ENCODE measurements at regions not wholly inside any gene's neighbourhood (a gene's known extent, or its start where the extent isn't known, plus 50 kb on each side); places are given as distances from the start of the nearest gene placed in this dataset.

DNA sequence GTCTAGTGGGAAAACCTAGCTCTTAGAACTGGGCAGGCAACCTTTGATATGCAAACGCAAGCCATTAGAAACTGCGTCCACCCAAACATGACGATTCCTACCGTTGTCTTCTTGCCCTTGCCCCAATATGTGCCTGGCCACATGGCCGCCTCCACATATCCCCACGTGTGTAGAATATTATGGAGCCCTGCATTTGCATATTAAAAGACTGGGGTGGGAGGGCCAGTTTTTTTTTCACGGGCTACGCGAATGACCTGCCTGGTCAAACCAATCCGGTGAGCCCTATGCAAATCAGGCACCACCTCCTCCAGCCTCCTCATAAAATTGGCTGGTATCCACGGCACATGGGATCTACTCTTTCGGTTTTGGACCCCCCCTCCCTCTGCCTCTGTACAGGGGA, 381.0 kb upstream of the RGMA start (continued):
- TF ChIP-seq, protein P1, sequence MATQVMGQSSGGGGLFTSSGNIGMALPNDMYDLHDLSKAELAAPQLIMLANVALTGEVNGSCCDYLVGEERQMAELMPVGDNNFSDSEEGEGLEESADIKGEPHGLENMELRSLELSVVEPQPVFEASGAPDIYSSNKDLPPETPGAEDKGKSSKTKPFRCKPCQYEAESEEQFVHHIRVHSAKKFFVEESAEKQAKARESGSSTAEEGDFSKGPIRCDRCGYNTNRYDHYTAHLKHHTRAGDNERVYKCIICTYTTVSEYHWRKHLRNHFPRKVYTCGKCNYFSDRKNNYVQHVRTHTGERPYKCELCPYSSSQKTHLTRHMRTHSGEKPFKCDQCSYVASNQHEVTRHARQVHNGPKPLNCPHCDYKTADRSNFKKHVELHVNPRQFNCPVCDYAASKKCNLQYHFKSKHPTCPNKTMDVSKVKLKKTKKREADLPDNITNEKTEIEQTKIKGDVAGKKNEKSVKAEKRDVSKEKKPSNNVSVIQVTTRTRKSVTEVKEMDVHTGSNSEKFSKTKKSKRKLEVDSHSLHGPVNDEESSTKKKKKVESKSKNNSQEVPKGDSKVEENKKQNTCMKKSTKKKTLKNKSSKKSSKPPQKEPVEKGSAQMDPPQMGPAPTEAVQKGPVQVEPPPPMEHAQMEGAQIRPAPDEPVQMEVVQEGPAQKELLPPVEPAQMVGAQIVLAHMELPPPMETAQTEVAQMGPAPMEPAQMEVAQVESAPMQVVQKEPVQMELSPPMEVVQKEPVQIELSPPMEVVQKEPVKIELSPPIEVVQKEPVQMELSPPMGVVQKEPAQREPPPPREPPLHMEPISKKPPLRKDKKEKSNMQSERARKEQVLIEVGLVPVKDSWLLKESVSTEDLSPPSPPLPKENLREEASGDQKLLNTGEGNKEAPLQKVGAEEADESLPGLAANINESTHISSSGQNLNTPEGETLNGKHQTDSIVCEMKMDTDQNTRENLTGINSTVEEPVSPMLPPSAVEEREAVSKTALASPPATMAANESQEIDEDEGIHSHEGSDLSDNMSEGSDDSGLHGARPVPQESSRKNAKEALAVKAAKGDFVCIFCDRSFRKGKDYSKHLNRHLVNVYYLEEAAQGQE (IDR thresholded peaks at IDR 0.05; ENCODE audit: low read depth, low read length) = no peak
- TF ChIP-seq SMARCA5 (IDR thresholded peaks at IDR 0.05) (no peak), ZBED1 (IDR thresholded peaks at IDR 0.05; ENCODE audit: borderline replicate concordance) (no peak), SUZ12 (IDR thresholded peaks at IDR 0.05; ENCODE audit: unreplicated experiment) (no peak), NR2F1 (conservative IDR thresholded peaks at IDR 0.05) (no peak)
- TF ChIP-seq, protein P2, sequence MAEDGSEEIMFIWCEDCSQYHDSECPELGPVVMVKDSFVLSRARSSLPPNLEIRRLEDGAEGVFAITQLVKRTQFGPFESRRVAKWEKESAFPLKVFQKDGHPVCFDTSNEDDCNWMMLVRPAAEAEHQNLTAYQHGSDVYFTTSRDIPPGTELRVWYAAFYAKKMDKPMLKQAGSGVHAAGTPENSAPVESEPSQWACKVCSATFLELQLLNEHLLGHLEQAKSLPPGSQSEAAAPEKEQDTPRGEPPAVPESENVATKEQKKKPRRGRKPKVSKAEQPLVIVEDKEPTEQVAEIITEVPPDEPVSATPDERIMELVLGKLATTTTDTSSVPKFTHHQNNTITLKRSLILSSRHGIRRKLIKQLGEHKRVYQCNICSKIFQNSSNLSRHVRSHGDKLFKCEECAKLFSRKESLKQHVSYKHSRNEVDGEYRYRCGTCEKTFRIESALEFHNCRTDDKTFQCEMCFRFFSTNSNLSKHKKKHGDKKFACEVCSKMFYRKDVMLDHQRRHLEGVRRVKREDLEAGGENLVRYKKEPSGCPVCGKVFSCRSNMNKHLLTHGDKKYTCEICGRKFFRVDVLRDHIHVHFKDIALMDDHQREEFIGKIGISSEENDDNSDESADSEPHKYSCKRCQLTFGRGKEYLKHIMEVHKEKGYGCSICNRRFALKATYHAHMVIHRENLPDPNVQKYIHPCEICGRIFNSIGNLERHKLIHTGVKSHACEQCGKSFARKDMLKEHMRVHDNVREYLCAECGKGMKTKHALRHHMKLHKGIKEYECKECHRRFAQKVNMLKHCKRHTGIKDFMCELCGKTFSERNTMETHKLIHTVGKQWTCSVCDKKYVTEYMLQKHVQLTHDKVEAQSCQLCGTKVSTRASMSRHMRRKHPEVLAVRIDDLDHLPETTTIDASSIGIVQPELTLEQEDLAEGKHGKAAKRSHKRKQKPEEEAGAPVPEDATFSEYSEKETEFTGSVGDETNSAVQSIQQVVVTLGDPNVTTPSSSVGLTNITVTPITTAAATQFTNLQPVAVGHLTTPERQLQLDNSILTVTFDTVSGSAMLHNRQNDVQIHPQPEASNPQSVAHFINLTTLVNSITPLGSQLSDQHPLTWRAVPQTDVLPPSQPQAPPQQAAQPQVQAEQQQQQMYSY (CRISPR knock-in tag; IDR thresholded peaks at IDR 0.05) = no peak

GRCh38 chr15:93467337-93467736, 378.3 kb upstream of the RGMA start:
- no peak for ATAC-seq
- TF ChIP-seq EZH2 (IDR thresholded peaks at IDR 0.05; ENCODE audit: borderline replicate concordance, control insufficient read depth, low read depth, low read length) = no peak
- TF ChIP-seq IRF3 (IDR thresholded peaks at IDR 0.05) = no peak
- TF ChIP-seq KDM1A (IDR thresholded peaks at IDR 0.05; ENCODE audit: borderline replicate concordance) = no peak
- no peak for TF ChIP-seq RB1 (IDR thresholded peaks at IDR 0.05; ENCODE audit: borderline replicate concordance)
- no peak for TF ChIP-seq ZNF24 (IDR thresholded peaks at IDR 0.05)
- no peak for TF ChIP-seq POLR2AphosphoS5 (IDR thresholded peaks at IDR 0.05; ENCODE audit: low read length)
- no peak for TF ChIP-seq MEF2A (IDR thresholded peaks at IDR 0.05; ENCODE audit: insufficient read depth, low read depth, low read length)
- TF ChIP-seq SMARCA5 (IDR thresholded peaks at IDR 0.05) = no peak
- no peak for TF ChIP-seq TARDBP (IDR thresholded peaks at IDR 0.05; ENCODE audit: borderline replicate concordance)
- no peak for TF ChIP-seq MXI1 (IDR thresholded peaks at IDR 0.05; ENCODE audit: low read depth, low read length)
- TF ChIP-seq ZZZ3 (IDR thresholded peaks at IDR 0.05; ENCODE audit: control insufficient read depth, insufficient read length, low read depth) = no peak
- no peak for TF ChIP-seq STAT3 (IDR thresholded peaks at IDR 0.05; ENCODE audit: low read depth, low read length)
- no peak for TF ChIP-seq DPF2 (IDR thresholded peaks at IDR 0.05)

More at GRCh38 chr15:93467337-93467736, 378.3 kb upstream of the RGMA start:
- FAIRE-seq (no peak), DNase-seq (ENCODE audit: low read depth, low spot score) (no peak)
- Histone ChIP-seq H3K27me3 (replicated peaks in 1 of 2; ENCODE audit: control insufficient read depth in 2 of 2, insufficient read depth in 2 of 2, low read length in 1 of 2) (no peaks in the 10 kb centered on the region; a peak in 1 of 4 replicates), H3K4me3 (no peak overlapping the region), H4K20me1 (ENCODE audit: control insufficient read depth, insufficient read depth) (no peaks in the 10 kb centered on the region), H3K4me2 (ENCODE audit: control insufficient read depth, insufficient read depth) (no peak overlapping the region), H3K79me2 (ENCODE audit: control insufficient read depth, insufficient read depth, low read length) (no peaks in the 10 kb centered on the region), H3K27ac (ENCODE audit: control insufficient read depth, insufficient read depth) (no peak overlapping the region), H3K4me1 (ENCODE audit: control insufficient read depth, insufficient read depth, low read length) (no peaks in the 10 kb centered on the region), H2AFZ (ENCODE audit: control insufficient read depth, low read depth, low read length) (no peak overlapping the region), H3K9me3 (replicated peaks; ENCODE audit: control insufficient read depth, insufficient read depth, low read length) (no peaks in the 10 kb centered on the region), H3K9ac (ENCODE audit: control insufficient read depth, insufficient read depth, low read length) (no peak overlapping the region), H3K36me3 (ENCODE audit: control insufficient read depth in 2 of 2, insufficient read depth in 2 of 2, low read length in 1 of 2) (no peaks in the 10 kb centered on the region)
- WGBS (ENCODE audit: insufficient coverage, insufficient replicate concordance, low lambda C conversion rate, missing lambda C conversion rate) = 0% methylated on average over 3 of the region's 3 CpGs
- intact Hi-C loops (cut with micrococcal nuclease; ENCODE audit: unreplicated experiment) = no loop called here
- ChIA-PET RAD21 (ENCODE audit: unreplicated experiment) (no interaction called here), POLR2A (no interaction called here), SMC1A (ENCODE audit: uncharacterized antibody, unreplicated experiment) (no interaction called here), CTCF (no interaction called here)
- no TSS peak for BruUV-seq (replicated peaks)
- in situ Hi-C loops (cut with MboI) = no loop called here

Measured in GM12878 (cell line).